Prostate gland (tissue), 2 donors: ENCODE measurements at regions not wholly inside any gene's neighbourhood (a gene's known extent, or its start where the extent isn't known, plus 50 kb on each side); places are given as distances from the start of the nearest gene placed in this dataset.

ENCODE experiments used
- DNase-seq: peaks from one replicate; pipeline ENCODE4 v3.0.0-alpha.2; 2019; ENCODE audit warnings: low spot score
- H3K27ac ChIP-seq, 2 donors: fragments of 200-600 bp; sonication (generic); 2 replicates each; pipeline ENCODE4 v1.5.1; 2017 to 2019
- H3K27me3 ChIP-seq: fragments of 200-600 bp; sonication (generic); replicated peaks from 2 replicates; pipeline ENCODE4 v1.5.1; 2019; ENCODE audit not compliant: insufficient read depth
- H3K36me3 ChIP-seq, 2 donors: fragments of 200-600 bp; sonication (generic); 1 replicate in 1 of 2; 2 replicates in 1 of 2; pipeline versions ENCODE4 v1.5.1 to v1.8.1; 2017 to 2019
- H3K4me1 ChIP-seq: fragments of 200-600 bp; sonication (generic); replicated peaks from 2 replicates; pipeline ENCODE4 v1.5.1; 2019
- H3K4me3 ChIP-seq, 2 donors: fragments of 200-600 bp; sonication (generic); 2 replicates each; pipeline ENCODE4 v1.5.1; 2017 to 2019
- H3K9me3 ChIP-seq: fragments of 200-600 bp; sonication (generic); 2 replicates; pipeline ENCODE4 v1.5.1; 2017
- POLR2A ChIP-seq: fragments of 450-650 bp; IDR thresholded peaks from one replicate; pipeline ENCODE4 v1.6.1; 2016; ENCODE audit warnings: antibody characterized with exemption, mild to moderate bottlenecking
- POLR2AphosphoS5 ChIP-seq: sonication (generic); formaldehyde crosslinking; IDR thresholded peaks from one replicate; pipeline ENCODE4 v1.6.1; 2017; ENCODE audit warnings: antibody characterized with exemption
- WGBS: methylation state at CpG from one replicate; pipeline ENCODE4 v1.1.5; 2018; 5-methylcytosine and 5-hydroxymethylcytosine counted together
- intact Hi-C: fragments of 100-400 bp; cut with DNase I; formaldehyde crosslinking; loops from one replicate; pipeline ENCODE4 v1.14.2; 2022
- TF ChIP-seq, protein P1 (sequence below), 4 experiments: fragments of 200-600 bp in 2 of 4; fragments of 450-650 bp in 2 of 4; sonication (generic) in 2 of 4; IDR thresholded peaks; 1 replicate in 3 of 4; 2 replicates in 1 of 4; pipeline ENCODE4 v1.5.1; 2016 to 2019; ENCODE audit warnings: antibody characterized with exemption in 4 of 4, mild to moderate bottlenecking in 2 of 4, moderate library complexity in 2 of 4

DNA sequence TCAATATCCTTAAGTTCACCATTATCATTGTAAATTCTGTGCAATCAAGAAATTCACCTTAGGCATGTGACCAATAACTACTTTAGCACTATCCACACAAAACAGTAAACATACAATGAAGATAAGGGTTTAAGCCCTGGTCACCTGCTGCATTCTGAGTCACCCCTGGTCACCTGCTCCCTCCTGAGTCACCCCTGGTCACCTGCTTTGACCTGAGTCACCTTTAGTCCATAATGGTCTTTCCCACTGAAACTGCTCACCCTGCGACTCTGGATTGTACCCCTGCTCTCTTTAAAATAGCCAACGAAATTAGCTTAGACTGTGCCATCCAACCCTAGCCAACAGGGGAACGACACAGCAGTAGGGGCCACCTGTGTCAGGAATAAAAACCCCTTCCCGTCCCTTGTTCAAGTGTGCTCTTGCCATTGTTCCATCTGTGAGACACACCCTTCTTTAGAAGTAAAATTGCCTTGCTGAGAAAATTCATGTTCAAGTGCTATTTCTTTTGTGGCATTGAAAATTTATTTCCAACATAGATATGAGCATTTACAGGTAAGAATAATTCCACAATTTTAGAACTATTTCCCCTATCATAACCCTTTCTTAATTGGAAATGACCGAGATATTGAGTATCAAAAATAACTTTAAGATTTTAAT, 902.8 kb downstream of the DSC3 start:
- WGBS, result 72% methylated on average over 5 of the region's 5 CpGs
- no peaks in the 10 kb centered on the region for H3K27me3 ChIP-seq
- H3K9me3 ChIP-seq, result no peaks in the 10 kb centered on the region
- DNase-seq, result no peak
- TF ChIP-seq POLR2AphosphoS5, result no peak
- TF ChIP-seq POLR2A, result no peak
- TF ChIP-seq, protein P1, sequence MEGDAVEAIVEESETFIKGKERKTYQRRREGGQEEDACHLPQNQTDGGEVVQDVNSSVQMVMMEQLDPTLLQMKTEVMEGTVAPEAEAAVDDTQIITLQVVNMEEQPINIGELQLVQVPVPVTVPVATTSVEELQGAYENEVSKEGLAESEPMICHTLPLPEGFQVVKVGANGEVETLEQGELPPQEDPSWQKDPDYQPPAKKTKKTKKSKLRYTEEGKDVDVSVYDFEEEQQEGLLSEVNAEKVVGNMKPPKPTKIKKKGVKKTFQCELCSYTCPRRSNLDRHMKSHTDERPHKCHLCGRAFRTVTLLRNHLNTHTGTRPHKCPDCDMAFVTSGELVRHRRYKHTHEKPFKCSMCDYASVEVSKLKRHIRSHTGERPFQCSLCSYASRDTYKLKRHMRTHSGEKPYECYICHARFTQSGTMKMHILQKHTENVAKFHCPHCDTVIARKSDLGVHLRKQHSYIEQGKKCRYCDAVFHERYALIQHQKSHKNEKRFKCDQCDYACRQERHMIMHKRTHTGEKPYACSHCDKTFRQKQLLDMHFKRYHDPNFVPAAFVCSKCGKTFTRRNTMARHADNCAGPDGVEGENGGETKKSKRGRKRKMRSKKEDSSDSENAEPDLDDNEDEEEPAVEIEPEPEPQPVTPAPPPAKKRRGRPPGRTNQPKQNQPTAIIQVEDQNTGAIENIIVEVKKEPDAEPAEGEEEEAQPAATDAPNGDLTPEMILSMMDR (IDR thresholded peaks at IDR 0.05), result no peak
- H3K4me3 ChIP-seq, result no peak overlapping the region
- no peaks in the 10 kb centered on the region for H3K36me3 ChIP-seq
- intact Hi-C loops, result no loop called here
- no peak overlapping the region for H3K27ac ChIP-seq
- H3K4me1 ChIP-seq, result no peaks in the 10 kb centered on the region

DNA sequence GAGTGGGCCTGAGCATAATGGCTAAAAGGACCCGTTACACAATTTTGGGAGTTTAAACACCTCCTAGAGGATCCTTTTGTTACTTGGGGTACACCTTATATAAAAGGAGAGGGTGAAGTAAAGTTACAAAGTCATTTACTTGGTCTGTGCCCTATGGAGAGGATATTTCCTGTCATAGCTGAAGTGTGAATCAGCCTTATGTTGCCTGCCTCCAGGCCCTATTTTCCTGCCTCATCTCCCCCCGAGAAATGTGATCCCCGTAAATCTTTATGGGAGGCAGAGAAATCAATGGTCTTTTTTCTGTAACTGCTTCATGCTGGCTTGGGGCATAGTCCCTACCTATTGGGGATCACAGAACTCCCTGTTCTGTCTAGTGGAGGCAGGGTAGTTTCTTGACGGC, 906.6 kb downstream of the DSC3 start:
- TF ChIP-seq, protein P1 (IDR thresholded peaks at IDR 0.05), result no peak
- no peak for TF ChIP-seq POLR2AphosphoS5
- no peak overlapping the region for H3K27ac ChIP-seq
- DNase-seq, result no peak
- no peaks in the 10 kb centered on the region for H3K9me3 ChIP-seq
- H3K4me3 ChIP-seq, result no peak overlapping the region
- intact Hi-C loops, result no loop called here
- no peaks in the 10 kb centered on the region for H3K4me1 ChIP-seq
- H3K36me3 ChIP-seq, result no peaks in the 10 kb centered on the region
- WGBS, result 61% methylated on average over 4 of the region's 4 CpGs
- no peaks in the 10 kb centered on the region for H3K27me3 ChIP-seq

DNA sequence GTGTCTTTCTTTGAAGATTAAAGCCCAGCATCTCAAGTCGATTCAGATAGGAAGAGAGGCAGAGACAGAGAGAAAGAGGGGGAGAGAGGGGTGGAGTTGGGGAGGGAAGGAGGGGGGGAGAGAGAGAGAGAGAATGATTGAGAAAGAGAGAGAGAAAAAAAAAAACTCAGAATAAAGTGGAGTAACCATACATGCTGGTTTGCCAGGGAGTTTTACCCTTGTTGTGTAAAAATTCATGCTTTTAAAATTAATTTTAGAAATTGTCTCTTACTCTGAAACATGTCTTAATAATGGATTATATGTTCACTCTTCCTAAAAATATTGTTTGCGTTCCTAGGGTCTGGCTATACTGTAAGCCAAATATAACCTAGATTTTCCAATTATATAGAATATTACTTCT, 908.5 kb downstream of the DSC3 start:
- Histone ChIP-seq H3K4me3 (no peak overlapping the region), H3K27ac (no peak overlapping the region), H3K9me3 (no peaks in the 10 kb centered on the region), H3K4me1 (no peaks in the 10 kb centered on the region), H3K36me3 (no peaks in the 10 kb centered on the region), H3K27me3 (no peaks in the 10 kb centered on the region)
- intact Hi-C loops, result no loop called here
- TF ChIP-seq, protein P1 (IDR thresholded peaks at IDR 0.05), result no peak
- no peak for TF ChIP-seq POLR2AphosphoS5
- no peak for TF ChIP-seq POLR2A
- DNase-seq, result no peak
- WGBS, result 80% methylated on average over 2 of the region's 2 CpGs

DNA sequence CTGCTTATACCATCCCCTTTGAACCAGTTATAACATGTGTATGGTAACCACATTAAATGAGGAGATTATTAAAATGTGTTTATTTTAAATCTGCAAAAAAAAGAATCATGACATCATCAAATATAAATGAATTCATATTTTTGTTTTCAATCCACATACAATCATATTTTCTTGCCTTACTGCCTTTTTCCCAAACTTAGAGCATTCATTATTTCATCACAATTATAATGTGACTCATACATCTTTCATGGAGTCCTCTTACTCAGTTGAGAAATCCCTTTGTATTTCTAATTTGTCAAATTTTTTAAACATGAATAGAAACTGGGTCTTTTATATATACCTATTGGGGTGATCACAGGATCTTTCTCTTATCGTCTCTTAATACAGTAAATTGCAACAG, 909.6 kb downstream of the DSC3 start:
- Histone ChIP-seq H3K4me3 (no peak overlapping the region), H3K9me3 (no peaks in the 10 kb centered on the region), H3K4me1 (no peaks in the 10 kb centered on the region), H3K27me3 (no peaks in the 10 kb centered on the region), H3K36me3 (no peaks in the 10 kb centered on the region), H3K27ac (no peak overlapping the region)
- no peak for DNase-seq
- TF ChIP-seq, protein P1 (IDR thresholded peaks at IDR 0.05), result no peak
- TF ChIP-seq POLR2AphosphoS5 (no peak), POLR2A (no peak)
- intact Hi-C loops, result no loop called here
- 97% methylated on average over 1 of the region's 1 CpG for WGBS

DNA sequence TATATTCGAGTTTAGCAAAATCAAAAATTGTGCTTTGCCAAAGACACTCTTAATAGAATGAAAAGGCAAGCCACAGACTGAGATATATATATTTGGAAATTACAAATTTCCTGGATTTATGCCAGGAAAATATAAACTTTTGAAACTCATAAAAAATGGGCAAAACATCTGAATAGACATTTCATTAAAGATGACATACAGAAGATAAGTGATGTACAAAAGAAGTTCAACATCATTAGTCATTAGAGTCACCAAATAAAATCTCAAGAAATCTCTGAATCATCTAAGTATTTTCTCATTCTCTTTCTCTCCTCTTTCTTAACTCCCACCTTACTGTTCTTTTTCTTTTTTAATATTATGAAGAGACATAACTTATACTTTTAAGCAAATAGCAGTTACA, 921.1 kb downstream of the DSC3 start:
- Histone ChIP-seq H3K36me3 (no peaks in the 10 kb centered on the region), H3K4me1 (no peaks in the 10 kb centered on the region), H3K27ac (no peak overlapping the region), H3K27me3 (no peaks in the 10 kb centered on the region), H3K9me3 (no peaks in the 10 kb centered on the region), H3K4me3 (no peak overlapping the region)
- DNase-seq, result no peak
- TF ChIP-seq, protein P1 (IDR thresholded peaks at IDR 0.05), result no peak
- WGBS, result 72% methylated on average over 1 of the region's 1 CpG
- intact Hi-C loops, result no loop called here
